DMS53 treated with DMSO at 0.1 percent for 48 hours (cell line): ENCODE measurements at regions not wholly inside any gene's neighbourhood (a gene's known extent, or its start where the extent isn't known, plus 50 kb on each side); places are given as distances from the start of the nearest gene placed in this dataset.
A peak's percentile ranks its signal among the peaks of the same experiment; 100 is the strongest.
"Not testable (repeated sequence)": the region's sequence is repeated elsewhere in the genome, so short reads cannot be mapped to it uniquely, and the experiment has no call there.

Experiments used
- DNase-seq: peaks from one replicate; lab custom pipeline; 2025; ENCODE audit not compliant: unreplicated experiment; lab: John Stamatoyannopoulos, UW

GRCh38 chrX:52261125-52261462, 76.4 kb downstream of the MAGED4 start:
- DNase-seq, result peak; percentile 38

- DNase-seq, result peak; percentile 63
Measured at GRCh38 chrX:52261463-52262194, 76.9 kb downstream of the MAGED4 start.

GRCh38 chrX:52262195-52262546, 77.5 kb downstream of the MAGED4 start:
- DNase-seq, result no peak

- no peak for DNase-seq
Measured at GRCh38 chrX:52263417-52263816, 78.7 kb downstream of the MAGED4 start.

GRCh38 chrX:52265713-52266112, 81.0 kb downstream of the MAGED4 start:
- no peak for DNase-seq

GRCh38 chrX:52268502-52268901, 83.8 kb downstream of the MAGED4 start:
- DNase-seq, result not testable (repeated sequence)

- DNase-seq, result no peak
Measured at GRCh38 chrX:52270453-52271116, 85.9 kb downstream of the MAGED4 start.

- no peak for DNase-seq
Measured at GRCh38 chrX:52271206-52271605, 86.5 kb downstream of the MAGED4 start.

- DNase-seq, result no peak
Measured at GRCh38 chrX:52277666-52278065, 91.2 kb upstream of the XAGE2 start.

- no peak for DNase-seq
Measured at GRCh38 chrX:52280812-52281211, 88.0 kb upstream of the XAGE2 start.

- DNase-seq, result no peak
Measured at GRCh38 chrX:52284865-52285264, 84.0 kb upstream of the XAGE2 start.

- DNase-seq, result not testable (repeated sequence)
Measured at GRCh38 chrX:52298968-52299367, 69.9 kb upstream of the XAGE2 start.

GRCh38 chrX:52308532-52308931, 60.3 kb upstream of the XAGE2 start:
- not testable (repeated sequence) for DNase-seq
